Caki2 (cell line): ENCODE measurements at regions not wholly inside any gene's neighbourhood (a gene's known extent, or its start where the extent isn't known, plus 50 kb on each side); places are given as distances from the start of the nearest gene placed in this dataset.
A peak's percentile ranks its signal among the peaks of the same experiment; 100 is the strongest.
"Not testable (repeated sequence)": the region's sequence is repeated elsewhere in the genome, so short reads cannot be mapped to it uniquely, and the experiment has no call there.

Experiments used
- DNase-seq: peaks from one replicate; pipeline ENCODE4 v3.0.0-alpha.2; 2015; ENCODE audit warnings: low read depth
- in situ Hi-C: cut with HindIII; loops from 2 replicates; pipeline ENCODE4 v1.10.0; 2016; ENCODE audit warnings: low sequenced_read_pairs, low pct_unique_long_range_greater_than_20kb, mixed read lengths

- in situ Hi-C loops, result no loop called here
These were observed 94.6 kb upstream of the IGFBPL1 start for GRCh38 chr9:38518826-38519225.

DNA sequence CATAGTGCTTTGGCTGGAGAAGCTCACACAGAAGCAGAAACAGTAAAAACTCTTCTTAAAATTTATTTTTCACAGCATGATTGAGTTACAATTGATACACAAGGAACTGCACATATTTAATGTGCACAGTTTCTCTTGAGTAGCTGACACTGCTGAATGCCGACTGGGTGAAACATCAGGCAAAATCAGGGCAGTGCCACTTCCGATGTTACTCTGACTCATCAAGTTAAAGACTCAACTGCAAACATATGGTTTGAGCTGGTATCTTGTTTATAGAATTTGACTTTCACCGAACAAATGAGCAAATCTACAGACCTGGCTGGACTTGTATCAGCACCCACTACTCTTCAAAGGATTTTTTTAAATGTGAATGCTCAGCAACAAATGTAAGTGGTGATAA, 92.0 kb upstream of the IGFBPL1 start:
- DNase-seq, result peak; percentile 44
- in situ Hi-C loops, result not testable (repeated sequence)

More at GRCh38 chr9:38518826-38519225, 94.6 kb upstream of the IGFBPL1 start:
- DNase-seq, result no peak

- DNase-seq, in situ Hi-C loops: not testable (repeated sequence)
These were observed 90.8 kb upstream of the IGFBPL1 start for GRCh38 chr9:38515055-38515454.

- in situ Hi-C loops, DNase-seq: not testable (repeated sequence)
These were observed 86.1 kb upstream of the IGFBPL1 start for GRCh38 chr9:38510340-38510739.

GRCh38 chr9:38507587-38507986, 83.3 kb upstream of the IGFBPL1 start:
- DNase-seq, result no peak

DNA sequence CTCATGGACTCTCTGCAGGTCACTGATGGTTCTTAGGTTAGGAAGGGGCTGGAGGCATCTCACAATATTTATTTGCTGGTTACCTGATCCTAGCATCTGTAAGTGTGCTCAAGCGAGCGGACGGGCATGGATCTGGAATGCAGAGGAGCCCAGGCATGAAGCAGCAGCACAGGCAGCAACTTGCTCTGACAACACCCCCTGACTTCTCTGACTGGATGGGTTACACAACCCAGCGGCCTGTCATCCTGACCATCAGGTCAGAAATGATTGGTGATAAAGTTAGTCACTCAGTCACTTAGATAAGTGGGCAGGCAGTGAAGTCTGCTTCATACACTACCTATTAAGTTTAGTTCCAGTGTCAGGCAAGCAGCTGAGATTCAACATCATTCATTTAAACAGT, 75.9 kb upstream of the IGFBPL1 start:
- peak; percentile 48 for DNase-seq
- in situ Hi-C loops, result not testable (repeated sequence)

More at GRCh38 chr9:38507587-38507986, 83.3 kb upstream of the IGFBPL1 start:
- in situ Hi-C loops, result no loop called here

DNA sequence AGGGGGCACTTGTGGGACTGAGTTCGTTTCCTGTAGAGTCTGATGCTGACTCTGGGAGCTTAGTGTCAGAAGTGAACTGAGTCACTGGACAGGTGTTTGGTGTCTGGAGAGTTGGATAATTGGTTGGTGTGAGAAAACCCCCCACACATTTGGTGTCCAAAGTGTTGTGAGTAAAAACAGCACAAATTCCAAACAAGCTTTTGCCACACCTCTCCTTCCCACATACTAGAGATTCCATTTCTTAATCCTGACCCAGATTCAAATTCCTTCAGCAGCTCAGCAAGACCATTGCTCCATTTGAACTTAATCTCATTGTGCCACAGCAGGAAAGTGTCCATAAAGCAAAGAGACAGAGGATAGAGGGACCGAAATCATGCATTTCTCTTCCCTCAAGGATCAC, 74.3 kb upstream of the IGFBPL1 start:
- DNase-seq, in situ Hi-C loops: not testable (repeated sequence)

DNA sequence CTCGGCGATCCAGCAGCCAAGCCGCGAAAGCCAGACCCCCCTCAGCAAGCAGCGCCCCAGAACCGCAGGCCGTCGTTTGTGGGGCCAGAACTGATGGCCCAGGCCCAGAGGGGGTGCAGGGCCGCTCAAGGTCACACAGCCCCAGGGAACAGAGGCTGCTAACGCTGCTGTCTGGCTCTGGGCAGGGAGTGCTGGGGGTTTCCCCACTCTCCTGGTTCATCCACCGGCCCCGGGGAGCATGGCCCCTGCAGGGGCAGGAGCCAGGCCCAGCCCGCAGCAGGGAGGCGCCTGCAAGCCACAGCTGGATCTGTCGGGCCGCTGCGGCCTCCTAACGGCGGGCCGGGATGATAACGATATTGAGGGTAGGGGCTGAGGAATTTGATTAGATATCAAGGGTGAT, 64.8 kb upstream of the IGFBPL1 start:
- no peak for DNase-seq
- in situ Hi-C loops, result no loop called here

DNA sequence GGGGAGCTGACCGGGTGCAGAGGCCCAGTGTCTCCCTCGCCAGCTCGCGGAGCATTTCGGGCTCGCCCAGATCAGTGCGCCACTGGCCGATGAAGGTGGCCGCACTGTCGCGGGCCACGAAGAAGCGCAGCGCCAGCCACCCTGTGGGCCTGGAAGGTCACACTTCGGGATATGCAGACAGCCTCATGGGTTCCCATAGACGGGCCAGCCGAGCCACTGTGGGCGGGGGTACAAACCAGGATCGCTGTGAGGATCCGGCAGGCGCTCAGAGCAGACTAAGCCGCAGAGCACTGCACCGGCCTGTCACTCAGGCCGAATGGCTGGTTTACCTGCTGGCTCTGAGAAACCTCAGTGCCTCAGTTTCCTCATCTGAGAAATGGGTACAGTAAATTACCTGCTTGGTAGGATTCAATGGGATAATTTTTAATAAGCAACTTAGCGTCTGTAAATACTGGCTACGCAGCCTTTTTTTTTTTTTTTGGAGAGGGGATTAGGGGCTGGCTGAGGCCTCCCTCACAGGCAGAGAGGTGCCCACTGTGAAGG, 64.0 kb upstream of the IGFBPL1 start:
- in situ Hi-C loops, result no loop called here
- DNase-seq, result no peak

DNA sequence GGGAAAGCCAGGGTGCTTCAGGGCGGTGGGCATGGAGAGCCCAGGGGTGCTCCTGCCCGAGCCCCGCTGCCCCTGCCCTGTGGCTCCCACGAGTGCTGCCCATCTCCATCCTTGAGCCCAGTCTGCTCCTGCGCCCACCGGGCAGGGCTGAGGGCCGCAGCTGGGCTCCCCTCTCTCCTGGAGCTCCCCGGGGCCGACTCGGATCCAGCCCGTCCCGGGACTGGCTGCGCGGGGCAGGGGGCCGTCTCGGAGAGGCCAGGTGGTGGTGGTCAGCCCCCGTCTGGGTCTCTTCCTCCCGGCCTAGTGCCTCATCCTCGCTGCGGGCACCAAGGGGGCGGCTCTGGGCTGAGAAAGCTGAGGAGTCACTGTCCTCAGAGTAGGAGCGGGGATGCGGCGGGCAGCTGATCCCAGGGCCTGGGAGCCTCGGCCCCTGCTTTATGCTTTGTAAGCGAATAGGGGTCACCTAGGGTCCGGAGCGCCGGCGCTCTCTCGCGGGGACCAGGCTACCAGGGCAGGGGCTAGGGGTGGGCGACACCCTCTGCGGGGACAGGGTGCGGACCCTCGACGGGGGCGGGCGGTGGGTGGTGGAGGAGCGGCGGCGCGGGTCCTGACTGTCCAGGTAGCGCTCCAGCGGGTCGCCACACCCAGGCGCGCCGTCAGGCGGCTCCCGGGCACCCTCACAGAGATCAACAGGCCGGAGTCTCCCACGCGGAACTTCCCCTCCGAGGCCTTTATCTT, 63.3 kb upstream of the IGFBPL1 start:
- DNase-seq, in situ Hi-C loops: not testable (repeated sequence)

DNA sequence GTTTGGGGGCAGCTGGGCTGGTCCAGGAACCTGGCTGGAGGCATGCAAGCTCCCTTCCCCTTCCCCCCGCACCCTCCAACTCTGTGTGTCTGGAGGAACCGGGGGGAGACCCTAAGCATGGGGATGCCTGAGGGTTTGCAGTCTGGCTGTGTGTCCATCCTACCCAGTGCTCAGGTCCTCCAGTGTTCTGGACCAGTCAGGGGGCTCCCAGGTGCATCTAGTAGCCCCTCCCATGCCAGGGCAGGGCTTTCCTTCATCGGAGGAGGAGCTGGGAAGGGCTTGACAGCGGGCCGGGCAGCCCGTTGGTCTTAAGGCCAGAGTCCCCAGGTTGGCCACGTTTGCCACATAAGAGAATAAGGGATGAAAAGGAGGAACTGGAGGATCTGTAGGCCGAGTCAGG, 62.6 kb upstream of the IGFBPL1 start:
- no peak for DNase-seq
- in situ Hi-C loops, result no loop called here

DNA sequence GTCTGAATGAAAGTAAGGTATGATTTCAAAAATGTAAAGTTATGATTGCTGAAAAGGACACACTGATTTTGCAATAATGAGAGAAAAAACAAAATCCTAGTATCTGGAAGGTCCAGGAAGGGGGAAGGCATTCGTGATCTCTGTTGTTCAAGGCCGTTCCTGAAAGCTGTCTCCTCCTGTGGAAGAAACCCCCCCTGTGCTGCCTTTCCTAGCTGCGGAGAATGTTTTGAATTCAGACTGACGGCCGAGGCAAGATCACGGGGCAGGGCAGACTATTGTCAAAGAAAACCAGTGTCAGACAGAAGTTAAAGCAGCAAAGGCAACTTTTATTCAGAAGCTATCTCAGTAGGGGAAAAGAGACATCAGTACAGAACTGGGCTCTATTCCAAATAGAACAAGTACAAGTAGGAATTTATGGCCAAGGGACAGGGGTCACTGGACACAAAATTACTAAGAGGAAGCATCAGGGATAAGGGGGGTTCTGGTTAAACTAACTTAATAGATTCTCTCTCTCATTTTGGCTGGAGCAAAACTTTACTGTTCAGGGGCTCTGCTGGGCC, 61.9 kb upstream of the IGFBPL1 start:
- no peak for DNase-seq
- in situ Hi-C loops, result no loop called here

DNA sequence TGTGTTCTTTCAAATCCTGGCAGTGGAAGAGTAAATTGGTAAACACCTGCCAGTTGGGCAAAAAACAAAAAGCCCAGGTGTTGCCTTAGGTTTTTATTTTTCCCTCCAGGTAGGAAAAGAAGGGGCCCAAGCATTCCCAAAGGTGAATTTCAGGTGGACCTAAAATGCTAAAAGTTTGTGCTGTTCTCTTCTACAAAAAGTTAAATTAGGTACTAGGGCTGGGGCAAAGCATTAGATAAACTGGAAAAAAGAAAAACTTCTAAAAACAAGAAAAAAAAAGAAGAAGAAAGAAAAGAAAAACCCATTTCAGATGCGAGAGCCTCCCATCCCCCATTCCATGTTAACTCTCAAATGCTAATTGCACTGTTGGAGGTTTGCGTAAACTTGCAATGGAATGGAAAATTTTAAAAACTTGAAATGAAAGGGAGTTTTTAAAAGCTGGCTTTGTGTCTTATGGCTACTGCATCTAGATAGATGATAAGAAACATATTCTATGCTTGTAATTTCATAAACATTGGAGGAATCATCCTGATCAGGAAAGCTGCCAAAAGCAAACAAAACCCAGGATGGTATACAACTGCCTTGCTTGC, 59.9 kb upstream of the IGFBPL1 start:
- DNase-seq, in situ Hi-C loops: not testable (repeated sequence)

GRCh38 chr9:38482918-38483592, 58.8 kb upstream of the IGFBPL1 start:
- DNase-seq, result no peak
- in situ Hi-C loops, result no loop called here

- in situ Hi-C loops, result no loop called here
- DNase-seq, result no peak
These were observed 54.0 kb upstream of the IGFBPL1 start for GRCh38 chr9:38478211-38478610.

DNA sequence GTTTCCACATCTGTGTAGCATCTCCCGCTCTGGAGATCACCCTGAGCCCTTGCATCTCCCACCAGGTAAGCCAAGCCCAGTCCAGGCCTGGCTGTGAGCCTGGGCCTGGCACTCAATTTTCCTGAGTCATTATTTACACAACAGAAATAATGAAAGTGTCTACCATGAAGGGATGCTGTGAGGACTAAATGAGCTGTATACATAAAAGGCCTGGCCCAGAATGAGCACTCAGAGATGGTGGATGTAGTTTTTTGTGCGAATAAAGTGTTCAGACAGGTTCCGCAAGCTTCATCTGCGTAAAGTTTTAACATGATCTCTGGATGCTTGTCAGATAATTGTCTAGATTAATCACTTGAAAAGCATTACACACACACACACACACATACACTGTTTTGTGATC, 50.2 kb upstream of the IGFBPL1 start:
- DNase-seq, result peak; percentile 3
- in situ Hi-C loops, result not testable (repeated sequence)
